SK-N-SH (cell line): ENCODE measurements at regions not wholly inside any gene's neighbourhood (a gene's known extent, or its start where the extent isn't known, plus 50 kb on each side); places are given as distances from the start of the nearest gene placed in this dataset.

ENCODE experiments used
- CTCF ChIA-PET: fragments of 300-600, 350-600 bp; formaldehyde crosslinking; extraction: SDS; loops from one replicate; lab custom pipeline; 2021; lab: Yijun Ruan, JAX
- POLR2A ChIA-PET: fragments of 350-600 bp; sonication (Branson Sonifier 250); formaldehyde crosslinking; extraction: SDS; loops from one replicate; lab custom pipeline; 2020; ENCODE audit warnings: antibody characterized with exemption, inconsistent platforms; lab: Yijun Ruan, JAX
- DNase-seq: peaks from one replicate; pipeline ENCODE4 v3.0.0; 2012
- H2AFZ ChIP-seq: fragments of 200-600 bp; sonication (generic); 2 replicates; pipeline ENCODE4 v1.8.1; 2016; ENCODE audit warnings: antibody characterized with exemption, mild to moderate bottlenecking, low read depth
- H3F3A ChIP-seq: fragments of 200-600 bp; sonication (generic); replicated peaks from 2 replicates; pipeline ENCODE3; 2016; ENCODE audit warnings: antibody characterized with exemption, mild to moderate bottlenecking; ENCODE audit not compliant: insufficient read depth
- H3K27ac ChIP-seq, 2 experiments: fragments of 200-500 bp in 1 of 2; fragments of 200-600 bp in 1 of 2; sonication (Bioruptor generic) in 1 of 2; sonication (generic), shearing (Covaris generic) in 1 of 2; 2 replicates each; pipeline versions ENCODE4 v1.5.1 to v1.6.1; 2014 to 2016; ENCODE audit warnings: low read depth in 2 of 2, inconsistent platforms in 1 of 2, low read length in 1 of 2, mild to moderate bottlenecking in 1 of 2, mixed read lengths in 1 of 2
- H3K27me3 ChIP-seq: fragments of 200-600 bp; sonication (generic), shearing (Covaris generic); 2 replicates; pipeline ENCODE4 v1.6.1; 2016; ENCODE audit warnings: mixed run types; ENCODE audit not compliant: insufficient read depth
- H3K36me3 ChIP-seq, 2 experiments: fragments of 200-500 bp in 1 of 2; fragments of 200-600 bp in 1 of 2; sonication (Bioruptor generic) in 1 of 2; sonication (generic) in 1 of 2; replicated peaks in 1 of 2; 2 replicates each; pipeline versions ENCODE3 to v1.5.1; 2014 to 2016; ENCODE audit warnings: low read length in 1 of 2, mild to moderate bottlenecking in 1 of 2; ENCODE audit not compliant: insufficient read depth in 2 of 2, control insufficient read depth in 1 of 2
- H3K4me1 ChIP-seq, 2 experiments: fragments of 200-500 bp in 1 of 2; fragments of 200-600 bp in 1 of 2; sonication (Bioruptor generic) in 1 of 2; sonication (generic), shearing (Covaris generic) in 1 of 2; 2 replicates each; pipeline versions ENCODE4 v1.5.1 to v1.6.1; 2014 to 2016; ENCODE audit warnings: low read depth in 1 of 2, low read length in 1 of 2, mixed run types in 1 of 2; ENCODE audit not compliant: insufficient read depth in 2 of 2, control insufficient read depth in 1 of 2
- H3K4me2 ChIP-seq: fragments of 200-600 bp; sonication (generic), shearing (Covaris generic); 2 replicates; pipeline ENCODE4 v1.6.1; 2017; ENCODE audit warnings: mixed run types
- H3K4me3 ChIP-seq, 2 experiments: fragments of 200-500 bp in 1 of 2; fragments of 200-600 bp in 1 of 2; sonication (Bioruptor generic) in 1 of 2; sonication (generic), shearing (Covaris generic) in 1 of 2; 2 replicates each; pipeline versions ENCODE4 v1.5.1 to v1.8.1; 2014 to 2016; ENCODE audit warnings: low read depth in 2 of 2, inconsistent platforms in 1 of 2, low read length in 1 of 2, mild to moderate bottlenecking in 1 of 2, mixed read lengths in 1 of 2, moderate library complexity in 1 of 2
- H3K79me2 ChIP-seq: fragments of 200-600 bp; sonication (generic); 2 replicates; pipeline ENCODE4 v1.8.1; 2017; ENCODE audit warnings: mild to moderate bottlenecking; ENCODE audit not compliant: insufficient read depth
- H3K9ac ChIP-seq: fragments of 200-600 bp; sonication (generic); 2 replicates; pipeline ENCODE4 v1.6.1; 2017; ENCODE audit warnings: mixed run types
- H3K9me2 ChIP-seq: fragments of 200-600 bp; sonication (generic); 2 replicates; pipeline ENCODE4 v1.6.1; 2017; ENCODE audit warnings: mixed run types
- H3K9me3 ChIP-seq: fragments of 200-600 bp; sonication (generic); 2 replicates; pipeline ENCODE4 v1.6.1; 2017; ENCODE audit warnings: mixed run types, mild to moderate bottlenecking, moderate library complexity
- H4K20me1 ChIP-seq: fragments of 200-600 bp; sonication (generic); 2 replicates; pipeline ENCODE4 v1.6.1; 2017; ENCODE audit warnings: mild to moderate bottlenecking, mixed run types; ENCODE audit not compliant: insufficient read depth
- EP300 ChIP-seq, 2 experiments: IDR thresholded peaks; 2 replicates each; pipeline versions ENCODE4 v1.4.0 to v1.6.1; 2012; ENCODE audit warnings: borderline replicate concordance in 1 of 2, low read depth in 1 of 2, low read length in 1 of 2
- EZH2phosphoT487 ChIP-seq: fragments of 200-600 bp; sonication (generic); IDR thresholded peaks from 2 replicates; pipeline ENCODE4 v1.6.1; 2017; ENCODE audit warnings: low read depth, mixed run types, mild to moderate bottlenecking, antibody characterized with exemption, moderate library complexity, borderline replicate concordance
- FOSL2 ChIP-seq: IDR thresholded peaks from 2 replicates; pipeline ENCODE4 v1.4.0; 2012; ENCODE audit warnings: low read depth, mild to moderate bottlenecking, moderate library complexity, borderline replicate concordance
- FOXM1 ChIP-seq: IDR thresholded peaks from 2 replicates; pipeline ENCODE4 v1.4.0; 2012; ENCODE audit warnings: low read depth, mild to moderate bottlenecking
- GABPA ChIP-seq: IDR thresholded peaks from 2 replicates; pipeline ENCODE4 v1.4.0; 2012; ENCODE audit warnings: low read depth, mild to moderate bottlenecking
- MXI1 ChIP-seq: IDR thresholded peaks from 2 replicates; pipeline ENCODE4 v1.6.1; 2012; ENCODE audit warnings: mild to moderate bottlenecking, low read depth, low read length, improper control_type of control experiment
- NFIC ChIP-seq: IDR thresholded peaks from 2 replicates; pipeline ENCODE4 v1.4.0; 2012; ENCODE audit warnings: borderline replicate concordance
- NRF1 ChIP-seq: IDR thresholded peaks from 2 replicates; pipeline ENCODE4 v1.6.1; 2012; ENCODE audit warnings: low read depth, mild to moderate bottlenecking, low read length
- POLR2AphosphoS5 ChIP-seq: IDR thresholded peaks from 2 replicates; pipeline ENCODE4 v1.6.1; 2012; ENCODE audit warnings: low read depth, low read length
- RAD21 ChIP-seq: IDR thresholded peaks from 2 replicates; pipeline ENCODE4 v1.6.1; 2012; ENCODE audit warnings: mild to moderate bottlenecking, low read length
- RFX5 ChIP-seq: IDR thresholded peaks from 2 replicates; pipeline ENCODE4 v1.6.1; 2012; ENCODE audit warnings: mild to moderate bottlenecking, improper control_type of control experiment, low read length
- RXRA ChIP-seq: IDR thresholded peaks from 2 replicates; pipeline ENCODE4 v1.4.0; 2012; ENCODE audit warnings: low read depth, mild to moderate bottlenecking, borderline replicate concordance
- TAF1 ChIP-seq: IDR thresholded peaks from 2 replicates; pipeline ENCODE4 v1.6.1; 2012; ENCODE audit warnings: low read depth, mild to moderate bottlenecking, low read length, moderate library complexity, borderline replicate concordance
- WGBS: methylation state at CpG from one replicate; pipeline ENCODE4 v1.1.6; 2017; ENCODE audit warnings: low lambda C conversion rate; 5-methylcytosine and 5-hydroxymethylcytosine counted together
- TF ChIP-seq, protein P1 (sequence below): IDR thresholded peaks from 2 replicates; pipeline ENCODE4; 2012
- TF ChIP-seq, protein P2 (sequence below): IDR thresholded peaks from 2 replicates; pipeline ENCODE4 v1.4.0; 2012; ENCODE audit warnings: low read depth
- TF ChIP-seq, protein P3 (sequence below): fragments of 200-600 bp; sonication (generic); IDR thresholded peaks from 2 replicates; pipeline ENCODE4 v1.6.1; 2017; ENCODE audit warnings: antibody characterized with exemption, mild to moderate bottlenecking, moderate library complexity
- TF ChIP-seq, protein P4 (sequence below): IDR thresholded peaks from 2 replicates; pipeline ENCODE4 v1.4.0; 2012; ENCODE audit warnings: low read depth, borderline replicate concordance
- TF ChIP-seq, protein P5 (sequence below): fragments of 150-350 bp; IDR thresholded peaks from 2 replicates; pipeline ENCODE4 v1.6.1; 2017; ENCODE audit warnings: antibody characterized with exemption, low read length, low read depth, borderline replicate concordance
- TF ChIP-seq, protein P6 (sequence below): IDR thresholded peaks from 2 replicates; pipeline ENCODE4 v1.4.0; 2012; ENCODE audit warnings: low read depth, borderline replicate concordance

DNA sequence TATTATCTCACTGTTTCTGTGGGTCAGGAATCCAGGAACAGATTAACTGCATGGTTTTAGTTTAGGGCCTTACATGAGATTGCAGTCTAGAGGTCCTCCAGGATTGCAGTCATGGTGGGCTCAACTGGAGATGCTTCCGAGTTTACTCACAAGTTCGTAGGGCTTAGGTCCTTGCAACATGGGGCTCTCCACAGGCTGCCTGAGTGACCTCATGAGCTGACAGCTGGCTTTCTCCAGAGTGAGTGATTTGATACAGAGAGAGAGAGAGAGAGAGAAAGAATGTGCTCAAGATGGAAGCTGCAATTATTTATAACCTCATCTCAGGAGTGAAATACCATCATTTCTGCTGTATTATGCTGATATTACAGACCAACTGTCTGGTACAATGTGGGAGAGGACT is 168.9 kb downstream of the GPAT3 start:
- H2AFZ ChIP-seq, result no peak overlapping the region
- no peak overlapping the region for H3K9ac ChIP-seq
- no peaks in the 10 kb centered on the region for H3K9me2 ChIP-seq
- H3K4me2 ChIP-seq, result no peak overlapping the region
- no peaks in the 10 kb centered on the region for H3K36me3 ChIP-seq
- CTCF ChIA-PET, result interaction anchor here (1.9 kb wide), 1 partner anchor 60 kb away, joined by 8 read pairs; no protein-coding TSS in a partner anchor
- no peaks in the 10 kb centered on the region for H4K20me1 ChIP-seq
- POLR2A ChIA-PET, result no interaction called here
- 0% methylated on average over 2 of the region's 2 CpGs for WGBS
- no peak overlapping the region for H3K4me3 ChIP-seq
- H3K79me2 ChIP-seq, result no peaks in the 10 kb centered on the region
- TF ChIP-seq, protein P1, sequence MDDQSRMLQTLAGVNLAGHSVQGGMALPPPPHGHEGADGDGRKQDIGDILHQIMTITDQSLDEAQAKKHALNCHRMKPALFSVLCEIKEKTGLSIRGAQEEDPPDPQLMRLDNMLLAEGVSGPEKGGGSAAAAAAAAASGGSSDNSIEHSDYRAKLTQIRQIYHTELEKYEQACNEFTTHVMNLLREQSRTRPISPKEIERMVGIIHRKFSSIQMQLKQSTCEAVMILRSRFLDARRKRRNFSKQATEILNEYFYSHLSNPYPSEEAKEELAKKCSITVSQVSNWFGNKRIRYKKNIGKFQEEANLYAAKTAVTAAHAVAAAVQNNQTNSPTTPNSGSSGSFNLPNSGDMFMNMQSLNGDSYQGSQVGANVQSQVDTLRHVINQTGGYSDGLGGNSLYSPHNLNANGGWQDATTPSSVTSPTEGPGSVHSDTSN, result no peak
- TF ChIP-seq RAD21 (no peak), FOSL2 (no peak), MXI1 (no peak), NRF1 (no peak), TAF1 (no peak), EP300 (IDR thresholded peaks at IDR 0.05; ENCODE audit: borderline replicate concordance in 1 of 2, low read depth in 1 of 2, low read length in 1 of 2) (no peak), RFX5 (no peak), RXRA (no peak), EZH2phosphoT487 (no peak), FOXM1 (no peak), NFIC (no peak), GABPA (no peak), POLR2AphosphoS5 (no peak)
- TF ChIP-seq, protein P2, sequence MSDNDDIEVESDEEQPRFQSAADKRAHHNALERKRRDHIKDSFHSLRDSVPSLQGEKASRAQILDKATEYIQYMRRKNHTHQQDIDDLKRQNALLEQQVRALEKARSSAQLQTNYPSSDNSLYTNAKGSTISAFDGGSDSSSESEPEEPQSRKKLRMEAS, result no peak
- TF ChIP-seq, protein P3, sequence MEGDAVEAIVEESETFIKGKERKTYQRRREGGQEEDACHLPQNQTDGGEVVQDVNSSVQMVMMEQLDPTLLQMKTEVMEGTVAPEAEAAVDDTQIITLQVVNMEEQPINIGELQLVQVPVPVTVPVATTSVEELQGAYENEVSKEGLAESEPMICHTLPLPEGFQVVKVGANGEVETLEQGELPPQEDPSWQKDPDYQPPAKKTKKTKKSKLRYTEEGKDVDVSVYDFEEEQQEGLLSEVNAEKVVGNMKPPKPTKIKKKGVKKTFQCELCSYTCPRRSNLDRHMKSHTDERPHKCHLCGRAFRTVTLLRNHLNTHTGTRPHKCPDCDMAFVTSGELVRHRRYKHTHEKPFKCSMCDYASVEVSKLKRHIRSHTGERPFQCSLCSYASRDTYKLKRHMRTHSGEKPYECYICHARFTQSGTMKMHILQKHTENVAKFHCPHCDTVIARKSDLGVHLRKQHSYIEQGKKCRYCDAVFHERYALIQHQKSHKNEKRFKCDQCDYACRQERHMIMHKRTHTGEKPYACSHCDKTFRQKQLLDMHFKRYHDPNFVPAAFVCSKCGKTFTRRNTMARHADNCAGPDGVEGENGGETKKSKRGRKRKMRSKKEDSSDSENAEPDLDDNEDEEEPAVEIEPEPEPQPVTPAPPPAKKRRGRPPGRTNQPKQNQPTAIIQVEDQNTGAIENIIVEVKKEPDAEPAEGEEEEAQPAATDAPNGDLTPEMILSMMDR, result no peak
- TF ChIP-seq, protein P4, sequence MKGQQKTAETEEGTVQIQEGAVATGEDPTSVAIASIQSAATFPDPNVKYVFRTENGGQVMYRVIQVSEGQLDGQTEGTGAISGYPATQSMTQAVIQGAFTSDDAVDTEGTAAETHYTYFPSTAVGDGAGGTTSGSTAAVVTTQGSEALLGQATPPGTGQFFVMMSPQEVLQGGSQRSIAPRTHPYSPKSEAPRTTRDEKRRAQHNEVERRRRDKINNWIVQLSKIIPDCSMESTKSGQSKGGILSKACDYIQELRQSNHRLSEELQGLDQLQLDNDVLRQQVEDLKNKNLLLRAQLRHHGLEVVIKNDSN, result no peak
- TF ChIP-seq, protein P5, sequence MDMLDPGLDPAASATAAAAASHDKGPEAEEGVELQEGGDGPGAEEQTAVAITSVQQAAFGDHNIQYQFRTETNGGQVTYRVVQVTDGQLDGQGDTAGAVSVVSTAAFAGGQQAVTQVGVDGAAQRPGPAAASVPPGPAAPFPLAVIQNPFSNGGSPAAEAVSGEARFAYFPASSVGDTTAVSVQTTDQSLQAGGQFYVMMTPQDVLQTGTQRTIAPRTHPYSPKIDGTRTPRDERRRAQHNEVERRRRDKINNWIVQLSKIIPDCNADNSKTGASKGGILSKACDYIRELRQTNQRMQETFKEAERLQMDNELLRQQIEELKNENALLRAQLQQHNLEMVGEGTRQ, result no peak
- TF ChIP-seq, protein P6, sequence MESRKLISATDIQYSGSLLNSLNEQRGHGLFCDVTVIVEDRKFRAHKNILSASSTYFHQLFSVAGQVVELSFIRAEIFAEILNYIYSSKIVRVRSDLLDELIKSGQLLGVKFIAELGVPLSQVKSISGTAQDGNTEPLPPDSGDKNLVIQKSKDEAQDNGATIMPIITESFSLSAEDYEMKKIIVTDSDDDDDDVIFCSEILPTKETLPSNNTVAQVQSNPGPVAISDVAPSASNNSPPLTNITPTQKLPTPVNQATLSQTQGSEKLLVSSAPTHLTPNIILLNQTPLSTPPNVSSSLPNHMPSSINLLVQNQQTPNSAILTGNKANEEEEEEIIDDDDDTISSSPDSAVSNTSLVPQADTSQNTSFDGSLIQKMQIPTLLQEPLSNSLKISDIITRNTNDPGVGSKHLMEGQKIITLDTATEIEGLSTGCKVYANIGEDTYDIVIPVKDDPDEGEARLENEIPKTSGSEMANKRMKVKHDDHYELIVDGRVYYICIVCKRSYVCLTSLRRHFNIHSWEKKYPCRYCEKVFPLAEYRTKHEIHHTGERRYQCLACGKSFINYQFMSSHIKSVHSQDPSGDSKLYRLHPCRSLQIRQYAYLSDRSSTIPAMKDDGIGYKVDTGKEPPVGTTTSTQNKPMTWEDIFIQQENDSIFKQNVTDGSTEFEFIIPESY, result no peak
- no peaks in the 10 kb centered on the region for H3K9me3 ChIP-seq
- no peaks in the 10 kb centered on the region for H3K27me3 ChIP-seq
- DNase-seq, result no peak
- H3K27ac ChIP-seq, result no peak overlapping the region
- no peaks in the 10 kb centered on the region for H3F3A ChIP-seq
- H3K4me1 ChIP-seq, result no peaks in the 10 kb centered on the region
